Activated B cell treated with CpG ODN at 0.5 μM for 24 hours (primary cell): ENCODE measurements at regions not wholly inside any gene's neighbourhood (a gene's known extent, or its start where the extent isn't known, plus 50 kb on each side); places are given as distances from the start of the nearest gene placed in this dataset.

Source experiments
- ATAC-seq: fragments of 200-7000 bp; cut with Tn5 transposase; one replicate; pipeline ENCODE4 v1.10.0; 2021; ENCODE audit warnings: low read depth, mild to moderate bottlenecking, moderate library complexity
- CTCF ChIA-PET: fragments of 350-600 bp; sonication (Branson Sonifier 250); formaldehyde crosslinking; loops from one replicate; lab custom pipeline; 2021; ENCODE audit warnings: antibody characterized with exemption; lab: Charles Lee
- POLR2A ChIA-PET: fragments of 350-600 bp; sonication (Branson Sonifier 250); formaldehyde crosslinking; loops from one replicate; lab custom pipeline; 2021; ENCODE audit warnings: antibody characterized with exemption; lab: Charles Lee
- DNase-seq: peaks from one replicate; pipeline ENCODE4 v3.0.0; 2022
- H3K27ac Mint-ChIP-seq: one replicate; pipeline ENCODE4 v1.8.0; 2020; ENCODE audit warnings: mixed read lengths
- H3K27me3 Mint-ChIP-seq: one replicate; pipeline ENCODE4 v1.8.0; 2021; ENCODE audit warnings: mixed read lengths
- H3K36me3 Mint-ChIP-seq: one replicate; pipeline ENCODE4 v1.8.0; 2021; ENCODE audit warnings: low read depth, mixed read lengths
- H3K4me1 Mint-ChIP-seq: one replicate; pipeline ENCODE4 v1.8.0; 2021; ENCODE audit warnings: mixed read lengths
- H3K4me3 Mint-ChIP-seq: one replicate; pipeline ENCODE4 v1.8.0; 2020; ENCODE audit warnings: mild to moderate bottlenecking, mixed read lengths
- H3K9me3 Mint-ChIP-seq: one replicate; pipeline ENCODE4 v1.8.0; 2020; ENCODE audit warnings: mixed read lengths
- intact Hi-C: fragments of 100-400 bp; cut with micrococcal nuclease; formaldehyde crosslinking; loops from one replicate; pipeline ENCODE4 v1.15.1; 2024
- TF ChIP-seq, protein P1 (sequence below): fragments of 200-600 bp; IDR thresholded peaks from one replicate; pipeline ENCODE4 v1.8.0; 2022; ENCODE audit warnings: antibody characterized with exemption, mild to moderate bottlenecking

- CTCF ChIA-PET: no interaction called here
- intact Hi-C loops: no loop called here
- Mint-ChIP-seq H3K27me3 (no peaks in the 10 kb centered on the region), H3K9me3 (peaks cover 4% of the 10 kb centered on the region), H3K4me3 (no peak overlapping the region), H3K36me3 (no peaks in the 10 kb centered on the region), H3K4me1 (no peaks in the 10 kb centered on the region), H3K27ac (no peak overlapping the region)
- DNase-seq: no peak
- TF ChIP-seq, protein P1, sequence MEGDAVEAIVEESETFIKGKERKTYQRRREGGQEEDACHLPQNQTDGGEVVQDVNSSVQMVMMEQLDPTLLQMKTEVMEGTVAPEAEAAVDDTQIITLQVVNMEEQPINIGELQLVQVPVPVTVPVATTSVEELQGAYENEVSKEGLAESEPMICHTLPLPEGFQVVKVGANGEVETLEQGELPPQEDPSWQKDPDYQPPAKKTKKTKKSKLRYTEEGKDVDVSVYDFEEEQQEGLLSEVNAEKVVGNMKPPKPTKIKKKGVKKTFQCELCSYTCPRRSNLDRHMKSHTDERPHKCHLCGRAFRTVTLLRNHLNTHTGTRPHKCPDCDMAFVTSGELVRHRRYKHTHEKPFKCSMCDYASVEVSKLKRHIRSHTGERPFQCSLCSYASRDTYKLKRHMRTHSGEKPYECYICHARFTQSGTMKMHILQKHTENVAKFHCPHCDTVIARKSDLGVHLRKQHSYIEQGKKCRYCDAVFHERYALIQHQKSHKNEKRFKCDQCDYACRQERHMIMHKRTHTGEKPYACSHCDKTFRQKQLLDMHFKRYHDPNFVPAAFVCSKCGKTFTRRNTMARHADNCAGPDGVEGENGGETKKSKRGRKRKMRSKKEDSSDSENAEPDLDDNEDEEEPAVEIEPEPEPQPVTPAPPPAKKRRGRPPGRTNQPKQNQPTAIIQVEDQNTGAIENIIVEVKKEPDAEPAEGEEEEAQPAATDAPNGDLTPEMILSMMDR: no peak
- ATAC-seq: no peak
- POLR2A ChIA-PET: interaction anchor here (0.5 kb wide), 1 partner anchor 546 kb away, joined by 4 read pairs; no protein-coding TSS in a partner anchor
Observed at GRCh38 chr5:88119535-88120125, 149.0 kb downstream of the TMEM161B start.

DNA sequence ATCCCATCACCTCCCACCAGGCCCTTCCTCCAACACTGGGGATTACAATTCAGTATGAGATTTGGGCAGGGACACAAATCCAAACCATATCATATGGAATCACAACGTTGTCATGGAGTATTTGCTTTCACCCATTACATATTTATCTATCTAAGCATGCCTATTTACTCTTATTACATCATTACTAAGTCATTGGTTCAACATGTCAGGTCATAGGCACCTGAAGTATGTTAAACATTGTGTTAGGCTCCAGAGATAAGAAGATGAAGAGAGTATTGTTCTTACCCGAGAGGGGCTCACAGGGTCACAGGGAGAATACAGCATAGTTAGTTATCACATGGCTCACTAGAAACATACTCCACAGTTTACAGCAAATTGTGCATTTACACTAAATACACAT, 150.5 kb downstream of the TMEM161B start:
- intact Hi-C loops: no loop called here
- no peak overlapping the region for H3K27ac Mint-ChIP-seq
- no peaks in the 10 kb centered on the region for H3K4me1 Mint-ChIP-seq
- no peak for DNase-seq
- no peaks in the 10 kb centered on the region for H3K9me3 Mint-ChIP-seq
- H3K36me3 Mint-ChIP-seq: no peaks in the 10 kb centered on the region
- ATAC-seq: no peak
- no peaks in the 10 kb centered on the region for H3K27me3 Mint-ChIP-seq
- ChIA-PET POLR2A (no interaction called here), CTCF (no interaction called here)
- no peak overlapping the region for H3K4me3 Mint-ChIP-seq
- TF ChIP-seq, protein P1: no peak

GRCh38 chr5:88117546-88117945, 151.1 kb downstream of the TMEM161B start:
- ChIA-PET CTCF (no interaction called here), POLR2A (no interaction called here)
- Mint-ChIP-seq H3K27ac (no peak overlapping the region), H3K27me3 (no peaks in the 10 kb centered on the region), H3K9me3 (no peaks in the 10 kb centered on the region), H3K4me3 (no peak overlapping the region), H3K36me3 (no peaks in the 10 kb centered on the region), H3K4me1 (no peaks in the 10 kb centered on the region)
- DNase-seq: no peak
- ATAC-seq: no peak
- intact Hi-C loops: no loop called here
- TF ChIP-seq, protein P1: no peak

DNA sequence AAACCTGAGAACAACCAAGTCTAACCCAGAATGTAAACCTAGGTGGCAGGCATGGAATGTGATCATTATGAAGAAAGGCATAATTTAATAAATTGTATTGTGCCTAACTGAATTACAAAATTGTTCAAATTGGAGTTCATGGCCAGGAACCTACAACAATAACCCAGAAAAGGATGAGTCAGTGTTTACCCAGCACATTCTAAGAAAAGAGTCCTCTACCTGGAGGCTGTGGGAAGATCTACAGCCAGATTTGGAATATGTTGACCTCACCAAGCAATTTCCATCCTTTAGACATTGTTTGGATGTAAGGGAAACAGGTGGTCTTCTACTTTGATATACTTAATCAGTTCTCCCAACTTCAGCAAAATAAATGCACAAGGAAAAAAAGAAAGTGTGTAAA, 152.2 kb downstream of the TMEM161B start:
- Mint-ChIP-seq H3K36me3 (no peaks in the 10 kb centered on the region), H3K4me1 (no peaks in the 10 kb centered on the region), H3K27ac (no peak overlapping the region), H3K27me3 (no peaks in the 10 kb centered on the region), H3K9me3 (no peaks in the 10 kb centered on the region), H3K4me3 (no peak overlapping the region)
- TF ChIP-seq, protein P1: no peak
- POLR2A ChIA-PET: no interaction called here
- DNase-seq (no peak), ATAC-seq (no peak)
- CTCF ChIA-PET: no interaction called here
- intact Hi-C loops: no loop called here

- no peaks in the 10 kb centered on the region for H3K27me3 Mint-ChIP-seq
- H3K27ac Mint-ChIP-seq: no peak overlapping the region
- no peak for ATAC-seq
- no peak for DNase-seq
- ChIA-PET POLR2A (no interaction called here), CTCF (no interaction called here)
- H3K36me3 Mint-ChIP-seq: no peaks in the 10 kb centered on the region
- intact Hi-C loops: no loop called here
- H3K4me1 Mint-ChIP-seq: no peaks in the 10 kb centered on the region
- H3K9me3 Mint-ChIP-seq: no peaks in the 10 kb centered on the region
- TF ChIP-seq, protein P1: no peak
- no peak overlapping the region for H3K4me3 Mint-ChIP-seq
Observed at GRCh38 chr5:88115211-88115610, 153.4 kb downstream of the TMEM161B start.
